Calu3 (cell line): ENCODE measurements at regions not wholly inside any gene's neighbourhood (a gene's known extent, or its start where the extent isn't known, plus 50 kb on each side); places are given as distances from the start of the nearest gene placed in this dataset.

Experiments used
- BruUV-seq: library from RNA; stranded (reverse); fragments of 400-500 nt; replicated peaks from 2 replicates; lab custom pipeline; 2021; lab: Mats Ljungman, UMichigan
- CTCF ChIA-PET: fragments of 300-600 bp; sonication (Branson Sonifier 250); formaldehyde crosslinking; loops from one replicate; lab custom pipeline; 2022; ENCODE audit warnings: antibody characterized with exemption; lab: Charles Lee
- DNase-seq: peaks from one replicate; pipeline ENCODE4 v3.0.0; 2022
- H3K27ac Mint-ChIP-seq: one replicate; pipeline ENCODE4 v1.8.0; 2022; ENCODE audit warnings: mixed read lengths; ENCODE audit not compliant: unreplicated experiment
- H3K27me3 Mint-ChIP-seq: one replicate; pipeline ENCODE4 v1.8.0; 2022; ENCODE audit warnings: mixed read lengths; ENCODE audit not compliant: unreplicated experiment
- H3K36me3 Mint-ChIP-seq: one replicate; pipeline ENCODE4 v1.8.0; 2022; ENCODE audit warnings: mild to moderate bottlenecking, moderate library complexity, mixed read lengths; ENCODE audit not compliant: insufficient read depth, unreplicated experiment
- H3K4me1 Mint-ChIP-seq: one replicate; pipeline ENCODE4 v1.8.0; 2022; ENCODE audit warnings: mild to moderate bottlenecking, low read depth, mixed read lengths; ENCODE audit not compliant: unreplicated experiment
- H3K4me3 Mint-ChIP-seq: one replicate; pipeline ENCODE4 v1.8.0; 2022; ENCODE audit warnings: mild to moderate bottlenecking, low read depth, moderate library complexity, mixed read lengths; ENCODE audit not compliant: unreplicated experiment
- H3K9me3 Mint-ChIP-seq: one replicate; pipeline ENCODE4 v1.8.0; 2022; ENCODE audit warnings: low read depth, mixed read lengths; ENCODE audit not compliant: unreplicated experiment
- CTCF ChIP-seq: fragments of 200-600 bp; IDR thresholded peaks from one replicate; pipeline ENCODE4 v1.8.0; 2022; ENCODE audit warnings: antibody characterized with exemption; ENCODE audit not compliant: unreplicated experiment
- intact Hi-C: fragments of 100-400 bp; cut with micrococcal nuclease; formaldehyde crosslinking; loops from one replicate; pipeline ENCODE4 v1.10.0; 2022; ENCODE audit not compliant: unreplicated experiment

GRCh38 chr5:148931453-148932057 lies 105.1 kb downstream of the ADRB2 start:
- CTCF ChIA-PET = interaction anchor here (0.7 kb wide), 1 partner anchor 54 kb away, joined by 9 read pairs; no protein-coding TSS in a partner anchor
- no peak for DNase-seq
- no peaks in the 10 kb centered on the region for H3K27me3 Mint-ChIP-seq
- H3K9me3 Mint-ChIP-seq = no peaks in the 10 kb centered on the region
- no TSS peak for BruUV-seq
- TF ChIP-seq CTCF = no peak
- intact Hi-C loops = no loop called here
- H3K27ac Mint-ChIP-seq = no peak overlapping the region
- peaks cover 8% of the 10 kb centered on the region for H3K4me1 Mint-ChIP-seq
- no peaks in the 10 kb centered on the region for H3K36me3 Mint-ChIP-seq
- no peak overlapping the region for H3K4me3 Mint-ChIP-seq

- no TSS peak for BruUV-seq
- no peak for TF ChIP-seq CTCF
- Mint-ChIP-seq H3K4me3 (no peak overlapping the region), H3K36me3 (no peaks in the 10 kb centered on the region), H3K4me1 (peaks cover 8% of the 10 kb centered on the region), H3K27me3 (no peaks in the 10 kb centered on the region), H3K27ac (no peak overlapping the region), H3K9me3 (no peaks in the 10 kb centered on the region)
- intact Hi-C loops = no loop called here
- CTCF ChIA-PET = interaction anchor here (0.7 kb wide), 1 partner anchor 55 kb away, joined by 9 read pairs; no protein-coding TSS in a partner anchor
- DNase-seq = no peak
These were observed 106.0 kb downstream of the ADRB2 start for GRCh38 chr5:148932355-148932935.

GRCh38 chr5:148933903-148934432 lies 107.6 kb downstream of the ADRB2 start:
- Mint-ChIP-seq H3K27me3 (no peaks in the 10 kb centered on the region), H3K9me3 (peaks cover 2% of the 10 kb centered on the region), H3K27ac (no peak overlapping the region), H3K4me1 (peaks cover 8% of the 10 kb centered on the region), H3K36me3 (no peaks in the 10 kb centered on the region), H3K4me3 (no peak overlapping the region)
- BruUV-seq = no TSS peak
- no peak for TF ChIP-seq CTCF
- no peak for DNase-seq
- CTCF ChIA-PET = no interaction called here
- intact Hi-C loops = no loop called here

GRCh38 chr5:148934895-148935400 lies 108.5 kb downstream of the ADRB2 start:
- intact Hi-C loops = no loop called here
- Mint-ChIP-seq H3K4me1 (peaks cover 12% of the 10 kb centered on the region), H3K27ac (no peak overlapping the region), H3K27me3 (no peaks in the 10 kb centered on the region), H3K36me3 (no peaks in the 10 kb centered on the region), H3K9me3 (peaks cover 2% of the 10 kb centered on the region), H3K4me3 (no peak overlapping the region)
- no TSS peak for BruUV-seq
- TF ChIP-seq CTCF = no peak
- DNase-seq = no peak
- CTCF ChIA-PET = no interaction called here
